ENCODE measurements at regions not wholly inside any gene's neighbourhood (a gene's known extent, or its start where the extent isn't known, plus 50 kb on each side); places are given as distances from the start of the nearest gene placed in this dataset.
"Not testable (repeated sequence)": the region's sequence is repeated elsewhere in the genome, so short reads cannot be mapped to it uniquely, and the experiment has no call there.

- H3K56ac ChIP-seq (ENCODE audit: extremely low read depth, insufficient read depth, low read length); H2BK5ac ChIP-seq (ENCODE audit: low read depth, low read length, poor library complexity, severe bottlenecking); intact Hi-C loops (cut with micrococcal nuclease); H3K27ac ChIP-seq (ENCODE audit: insufficient read depth, low read length); H3K4ac ChIP-seq (ENCODE audit: low read depth, low read length); H2AFZ ChIP-seq (replicated peaks; ENCODE audit: low read length, poor library complexity); H4K91ac ChIP-seq (ENCODE audit: insufficient read depth, low read depth, low read length); H3K18ac ChIP-seq (ENCODE audit: low read depth, low read length); H3K23ac ChIP-seq (ENCODE audit: low read depth, low read length); dilution Hi-C loops (cut with HindIII; ENCODE audit: low sequenced_read_pairs, unreplicated experiment); H3K4me1 ChIP-seq (ENCODE audit: control insufficient read depth, insufficient read depth, low read length); H3K36me3 ChIP-seq (ENCODE audit: control insufficient read depth, insufficient read depth, low read length); H2BK120ac ChIP-seq (ENCODE audit: low read depth, low read length); H3K27me3 ChIP-seq (ENCODE audit: control insufficient read depth, insufficient read depth, low read length); H3K14ac ChIP-seq (replicated peaks; ENCODE audit: low read depth, low read length); H4K20me1 ChIP-seq (ENCODE audit: insufficient read depth, low read length); BruUV-seq (replicated peaks); H3K9ac ChIP-seq (ENCODE audit: low read depth, low read length); in situ Hi-C loops (cut with MboI; ENCODE audit: low sequenced_read_pairs); H3K4me2 ChIP-seq (ENCODE audit: low read depth, low read length); ATAC-seq (ENCODE audit: low read depth); POLR2A ChIA-PET (ENCODE audit: unreplicated experiment); H2BK20ac ChIP-seq (ENCODE audit: low read depth, low read length); H2AK5ac ChIP-seq (ENCODE audit: low read depth, low read length); H3K9me3 ChIP-seq (ENCODE audit: control insufficient read depth, insufficient read depth, low read length); H4K5ac ChIP-seq (ENCODE audit: low read depth, low read length); H2BK15ac ChIP-seq (ENCODE audit: low read depth, low read length); H2AK9ac ChIP-seq (replicated peaks; ENCODE audit: low read depth, low read length, poor library complexity); H3K9me1 ChIP-seq (ENCODE audit: insufficient read depth, low read length); H4K8ac ChIP-seq (ENCODE audit: low read depth in 2 of 2, low read length in 2 of 2); DNase-seq; H3K79me1 ChIP-seq (ENCODE audit: low read depth in 1 of 2, low read length in 2 of 2); H3K4me3 ChIP-seq (ENCODE audit: insufficient read depth, low read depth, low read length); CTCF ChIA-PET: not testable (repeated sequence)
- WGBS, 2 experiments (ENCODE audit: extremely low coverage in 2 of 2, insufficient read length in 1 of 2) = no CpG with 5 or more reads among the region's 2 CpGs
Measured at GRCh38 chr18:34534642-34535041, 175.5 kb upstream of the DTNA start.
